CD4-positive, alpha-beta T cell treated with Interleukin-21 for 1 hour (primary cell): ENCODE measurements at regions not wholly inside any gene's neighbourhood (a gene's known extent, or its start where the extent isn't known, plus 50 kb on each side); places are given as distances from the start of the nearest gene placed in this dataset.

Experiments used
- DNase-seq: peaks from one replicate; pipeline ENCODE4 v3.0.0-alpha.2; 2020

DNA sequence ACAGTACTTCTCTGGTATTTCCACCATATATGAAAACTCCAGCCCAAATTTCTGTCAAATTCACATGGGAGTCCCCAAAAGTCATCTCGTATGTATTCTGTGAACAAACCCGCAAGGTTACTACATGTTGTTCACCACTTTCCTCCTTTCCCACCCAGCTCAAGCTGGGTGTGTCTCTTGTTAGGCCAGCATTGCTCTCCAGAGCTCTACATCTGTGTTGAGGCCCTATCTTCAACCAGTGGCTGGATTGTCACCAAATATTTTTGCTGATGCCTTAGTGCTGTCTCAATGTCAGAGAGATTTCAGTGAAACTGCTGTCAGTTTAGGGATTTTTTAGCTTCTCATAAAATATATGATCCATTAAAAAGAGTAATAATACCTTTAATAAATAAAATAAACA, 230.9 kb downstream of the BTG1 start:
- DNase-seq = no peak

DNA sequence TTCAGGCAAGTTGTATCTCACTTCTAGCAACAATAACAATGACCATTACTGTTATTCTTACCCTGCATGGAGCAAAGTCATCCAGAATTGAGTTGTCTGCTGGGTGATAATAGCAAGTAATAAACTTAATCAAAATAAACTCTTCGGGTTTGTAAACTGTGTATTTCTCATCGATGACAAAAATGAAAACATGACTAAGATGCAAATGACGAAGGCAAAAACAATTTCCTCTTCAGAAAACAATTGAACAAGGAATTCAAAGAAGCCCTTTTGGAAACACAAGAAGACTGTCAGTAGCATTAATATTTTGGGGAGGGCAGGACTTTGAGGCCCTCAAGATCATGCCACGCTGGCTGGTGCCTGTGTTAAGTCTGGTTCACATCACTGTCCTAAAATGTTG, 232.0 kb downstream of the BTG1 start:
- no peak for DNase-seq

- DNase-seq = no peak
Observed at GRCh38 chr12:91913124-91913523, 232.5 kb downstream of the BTG1 start.

DNA sequence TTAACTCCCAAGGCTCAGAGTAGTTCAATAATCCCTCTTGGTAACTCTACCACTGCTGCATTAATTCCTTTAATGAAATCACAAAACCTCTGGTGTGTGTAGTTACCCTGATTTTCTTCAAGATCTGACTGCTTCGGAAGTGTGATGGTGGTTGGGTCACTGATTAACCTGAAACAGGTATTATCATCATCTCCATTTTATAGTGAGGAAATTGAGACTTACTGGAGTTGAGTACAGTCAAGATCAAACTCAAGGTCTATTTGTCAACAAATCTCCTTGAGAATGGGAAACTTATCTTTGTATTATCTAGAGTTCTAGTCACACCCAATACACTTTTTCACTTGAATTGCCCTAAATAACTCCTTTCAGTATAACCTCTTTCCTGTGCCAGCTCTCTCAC, 233.5 kb downstream of the BTG1 start:
- DNase-seq = no peak

DNA sequence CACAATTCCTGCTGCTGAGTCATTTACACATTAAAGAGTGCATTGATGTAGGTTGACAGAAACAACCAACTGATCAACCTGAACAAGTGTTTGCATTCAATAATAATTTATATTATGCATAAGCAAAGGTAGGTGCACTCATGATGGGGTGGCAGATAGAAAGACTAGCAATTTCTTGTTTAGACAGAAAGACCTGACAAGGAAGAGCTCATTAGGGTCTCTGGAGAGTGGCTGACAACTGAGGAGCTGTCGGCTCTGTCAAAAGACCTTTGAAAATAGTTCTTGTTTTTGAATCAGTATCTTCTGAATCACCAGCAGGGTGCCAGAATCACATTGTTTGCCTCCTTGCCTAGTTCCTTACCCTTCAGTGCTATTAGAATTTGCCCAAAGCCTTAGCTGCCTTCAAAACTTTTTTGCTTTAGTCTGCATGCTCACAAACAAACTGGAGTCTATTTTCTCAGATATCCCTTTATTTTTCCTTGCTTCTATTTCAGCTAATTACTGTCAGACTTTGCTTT, 234.7 kb downstream of the BTG1 start:
- DNase-seq = no peak

DNA sequence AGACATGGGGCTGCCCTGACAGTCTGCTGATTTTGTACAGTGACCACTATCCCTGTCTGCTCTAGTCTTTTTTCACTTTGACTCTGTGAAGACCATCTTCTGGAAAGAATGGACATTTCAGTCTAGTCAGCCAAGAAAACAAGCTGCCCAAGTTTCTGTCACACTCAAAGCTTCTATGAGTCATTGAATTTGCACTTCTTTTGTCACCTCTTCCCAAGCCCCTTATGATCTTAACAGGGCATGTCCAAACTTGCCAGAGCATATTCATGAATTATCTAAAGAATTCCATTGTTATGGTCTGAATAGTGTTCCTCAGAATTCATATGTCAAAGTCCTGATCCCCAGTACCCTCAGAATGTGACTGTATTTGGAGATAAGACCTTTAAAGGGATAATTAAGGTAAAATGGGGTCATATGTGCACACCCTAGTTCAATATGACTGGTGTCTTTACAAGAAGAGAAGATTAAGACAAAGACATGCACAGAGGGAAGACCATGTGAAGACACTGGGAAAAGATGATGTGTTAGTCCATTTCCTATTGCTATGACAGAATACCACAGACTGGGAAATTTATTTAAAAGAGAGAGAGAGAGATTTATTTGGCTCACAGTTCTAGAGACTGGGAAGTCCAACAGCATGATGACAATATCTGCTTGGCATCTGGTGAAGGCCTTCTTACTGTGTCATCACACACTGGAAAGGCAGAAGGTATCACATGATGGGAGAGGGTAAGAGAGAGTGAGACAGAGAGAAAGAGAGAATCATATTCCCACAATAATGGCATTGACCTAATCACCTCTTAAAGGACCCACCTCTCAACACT, 242.6 kb downstream of the BTG1 start:
- DNase-seq = no peak

GRCh38 chr12:91901381-91902074, 244.1 kb downstream of the BTG1 start:
- DNase-seq = no peak

- no peak for DNase-seq
Observed at GRCh38 chr12:91900971-91901370, 244.7 kb downstream of the BTG1 start.

- no peak for DNase-seq
Observed at GRCh38 chr12:91899056-91899455, 246.6 kb downstream of the BTG1 start.

DNA sequence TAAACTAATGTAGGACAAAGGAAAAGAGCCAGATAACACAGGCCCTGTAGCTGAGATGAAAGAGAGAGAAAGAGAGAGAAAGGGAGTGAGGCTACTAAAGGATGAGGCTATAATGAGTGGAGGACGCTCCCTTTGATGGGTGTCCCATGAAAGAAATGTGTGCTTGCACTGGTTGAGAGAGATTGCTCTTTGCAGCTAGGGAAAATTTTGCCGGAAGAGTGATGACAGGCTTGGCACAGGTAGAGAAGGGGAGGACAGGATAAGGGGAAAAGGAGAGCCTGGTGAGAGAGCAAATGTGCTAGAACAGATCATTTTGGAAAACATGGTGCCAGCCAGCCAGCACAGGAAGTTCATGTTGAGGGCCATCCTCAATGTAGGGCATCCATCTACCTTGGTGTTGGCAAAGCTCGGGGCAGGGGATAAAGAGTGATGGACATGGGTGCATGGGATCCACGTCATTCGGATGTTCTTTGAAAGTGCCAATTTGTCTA, 248.6 kb downstream of the BTG1 start:
- DNase-seq = no peak

DNA sequence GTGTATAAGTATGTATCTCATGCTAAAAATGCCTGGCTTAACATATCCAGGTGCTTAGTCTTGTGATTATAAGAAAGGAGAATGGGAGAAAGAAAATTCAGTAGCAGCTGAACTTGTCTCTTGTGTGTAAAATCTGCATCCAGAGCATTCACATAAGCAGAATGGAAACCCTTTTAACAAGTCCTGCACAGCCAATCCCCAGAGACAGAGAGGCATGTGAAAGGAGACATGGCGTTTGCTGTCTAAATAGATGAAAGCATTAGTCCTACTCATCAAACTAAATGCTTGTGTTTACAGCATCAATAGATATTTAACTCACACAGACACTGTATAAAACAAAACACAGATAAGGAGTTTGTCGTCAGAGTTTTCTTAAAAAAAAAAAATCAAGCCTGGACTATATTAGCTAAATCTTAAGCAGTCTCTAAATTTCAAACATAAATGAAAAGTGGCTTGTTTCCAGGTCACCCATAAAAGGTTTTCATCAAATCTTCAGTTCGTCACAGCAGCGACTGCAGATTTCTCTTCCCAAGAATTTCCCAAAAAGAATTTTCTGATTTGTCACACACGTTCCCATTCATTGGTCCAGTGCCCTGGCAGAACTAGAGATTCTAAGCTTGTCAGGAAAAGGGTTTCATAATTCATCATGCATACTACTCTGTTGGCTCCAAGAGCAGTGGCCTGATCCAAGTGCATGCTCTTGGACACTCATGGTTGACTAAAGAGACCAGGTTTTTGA, 249.2 kb downstream of the BTG1 start:
- DNase-seq = no peak

- no peak for DNase-seq
Observed at GRCh38 chr12:91894911-91895310, 250.7 kb downstream of the BTG1 start.

DNA sequence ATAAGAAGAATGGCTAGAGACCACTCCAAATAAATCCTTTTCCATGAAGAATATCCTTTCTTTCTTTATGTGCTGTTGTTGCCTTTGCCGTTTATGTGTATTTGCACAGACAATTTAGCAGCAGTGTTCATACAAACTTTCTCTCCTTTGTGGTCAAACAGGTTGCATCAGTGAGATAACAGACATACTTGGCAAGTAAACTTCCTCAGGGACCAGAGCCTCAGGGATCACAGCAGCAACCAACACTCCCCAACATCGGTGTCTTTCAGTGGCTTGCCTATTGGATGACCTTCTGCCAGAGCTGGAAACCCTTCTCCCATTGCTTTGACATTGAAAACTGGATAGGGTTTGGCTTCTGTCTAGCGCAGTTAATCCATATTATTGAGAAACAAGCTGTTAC, 252.2 kb downstream of the BTG1 start:
- DNase-seq = no peak

- DNase-seq = no peak
Observed at GRCh38 chr12:91892081-91892855, 253.4 kb downstream of the BTG1 start.

DNA sequence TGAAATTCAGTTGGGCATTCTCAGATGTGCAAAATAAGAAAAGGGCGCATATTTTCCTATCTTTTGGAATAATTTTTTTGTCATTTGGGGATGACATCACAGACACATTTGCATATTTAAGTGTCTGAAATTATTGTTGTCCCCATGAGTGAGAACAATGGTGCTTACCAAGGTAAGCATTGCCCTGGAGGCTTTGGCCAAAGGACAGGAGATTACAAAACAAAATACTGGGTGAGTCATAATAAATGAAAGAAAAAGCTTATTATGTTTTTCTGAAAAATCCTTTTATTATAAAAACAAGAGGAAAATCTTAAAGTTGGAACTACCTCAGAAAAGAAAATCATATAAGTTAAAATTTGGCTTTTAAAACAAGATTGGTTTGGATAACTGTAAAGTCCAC, 254.9 kb downstream of the BTG1 start:
- DNase-seq = no peak

DNA sequence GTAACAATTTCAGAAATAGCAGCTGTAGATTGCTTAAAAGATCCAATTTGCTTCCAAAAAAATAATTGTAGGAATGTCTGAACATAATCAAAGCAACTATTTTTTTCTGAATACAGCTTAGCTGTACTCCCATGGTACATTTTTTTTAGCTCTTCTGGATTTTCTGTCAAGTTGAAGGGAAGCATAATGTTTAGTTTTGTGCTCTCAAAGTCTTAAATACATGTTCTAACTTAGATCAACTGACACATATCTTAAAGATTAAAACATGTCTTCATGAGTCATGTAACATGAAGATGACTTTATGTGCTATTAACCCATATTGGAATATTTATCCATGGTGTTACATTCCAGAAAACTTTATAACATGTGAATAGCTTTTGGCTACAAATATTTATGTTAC, 255.7 kb downstream of the BTG1 start:
- DNase-seq = no peak

DNA sequence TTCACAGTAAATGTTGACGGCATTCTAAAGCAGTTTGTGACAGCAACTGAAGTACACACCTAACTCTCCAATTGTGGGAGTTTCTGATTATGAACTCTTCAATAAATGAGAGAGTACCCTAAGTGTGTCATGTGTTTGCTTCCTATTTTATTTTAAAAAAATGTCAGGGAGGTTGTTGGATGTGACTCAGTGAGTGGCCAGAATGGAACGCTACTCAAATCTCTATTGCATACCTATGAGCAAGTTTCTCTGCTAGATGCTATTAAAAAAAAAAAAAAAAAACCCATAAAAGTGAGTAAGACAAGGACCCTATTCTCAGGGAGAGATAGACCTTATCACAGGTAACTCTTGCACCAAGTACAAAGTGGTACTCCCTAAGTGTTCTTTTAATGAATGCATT, 256.6 kb downstream of the BTG1 start:
- DNase-seq = no peak

DNA sequence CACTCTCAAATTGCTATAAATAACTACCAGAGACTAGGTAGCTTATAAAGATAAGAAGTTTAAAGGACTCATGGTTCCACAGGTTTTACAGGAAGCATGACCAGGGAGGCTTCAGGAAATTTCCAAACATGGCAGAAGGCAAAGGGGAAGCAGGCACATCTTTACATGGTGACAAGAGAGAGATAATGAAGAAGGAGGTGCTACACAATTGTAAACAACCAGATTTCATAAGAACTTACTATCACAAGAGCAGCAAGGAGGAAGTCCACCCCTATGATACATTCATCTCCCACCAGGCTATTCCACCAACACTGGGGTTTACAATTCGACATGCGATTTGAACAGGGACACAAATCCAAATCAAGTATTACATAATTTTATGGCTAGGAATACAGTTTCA, 257.7 kb downstream of the BTG1 start:
- DNase-seq = no peak

DNA sequence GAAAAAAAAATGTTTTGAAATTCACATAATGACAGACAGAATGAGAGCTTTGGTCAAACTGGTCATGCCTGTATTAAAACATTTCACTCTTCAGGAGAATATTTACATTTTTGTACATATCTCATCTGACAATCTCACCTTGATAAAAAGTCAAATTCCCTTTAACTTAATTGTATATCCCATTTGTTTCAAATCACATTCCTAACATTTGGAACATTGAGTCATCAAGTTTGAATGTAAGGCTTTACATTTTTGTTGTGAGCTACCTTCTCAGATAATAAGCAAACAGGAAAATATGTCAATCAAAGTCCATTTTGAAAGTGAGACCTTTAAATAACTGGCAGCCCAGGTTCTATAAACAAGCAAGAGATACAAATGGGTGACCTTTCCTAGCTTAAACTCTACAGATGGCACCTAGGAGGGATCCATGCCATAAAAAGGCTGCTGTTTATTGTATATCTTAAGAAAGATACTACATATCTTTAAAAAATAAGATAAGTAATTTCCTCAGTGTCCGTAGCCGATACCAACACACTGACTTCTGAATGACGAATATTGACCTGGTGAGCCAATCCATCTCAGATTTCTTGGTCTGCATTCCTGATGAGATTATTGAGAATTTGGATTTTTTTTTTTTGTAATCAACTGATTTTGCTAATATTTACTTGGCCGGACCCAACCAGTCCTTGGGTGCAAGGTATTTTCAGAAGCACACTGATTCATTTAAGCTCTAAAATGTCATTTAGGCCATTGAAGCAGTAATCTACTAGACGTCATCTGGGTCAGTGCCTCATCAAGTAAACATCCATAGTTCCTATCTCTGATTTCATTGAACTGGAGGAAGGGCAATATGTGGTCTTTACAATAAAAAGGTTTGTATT, 259.6 kb downstream of the BTG1 start:
- no peak for DNase-seq

- no peak for DNase-seq
Observed at GRCh38 chr12:91884230-91884629, 261.4 kb downstream of the BTG1 start.

- DNase-seq = no peak
Observed at GRCh38 chr12:91883811-91884210, 261.8 kb downstream of the BTG1 start.

DNA sequence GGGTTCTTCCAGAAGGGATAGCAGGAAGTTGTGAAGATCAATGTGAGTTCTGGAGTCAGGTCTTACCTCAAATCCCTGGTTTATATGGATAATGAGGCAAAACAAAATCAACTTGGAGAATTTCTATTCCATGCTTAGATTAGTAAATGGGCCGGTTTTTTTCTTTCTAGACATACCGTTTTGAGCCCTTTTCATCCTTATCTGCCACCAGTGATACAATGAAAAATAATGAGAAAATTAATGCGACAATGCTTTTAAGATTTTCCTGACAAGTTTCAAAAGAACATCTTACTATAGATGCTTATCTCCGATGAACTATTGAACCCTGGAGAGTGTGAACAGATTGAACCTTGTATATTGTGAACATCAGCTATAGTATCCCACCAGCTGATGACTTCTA, 262.7 kb downstream of the BTG1 start:
- DNase-seq = no peak
